Activated CD4-positive, alpha-beta T cell treated with anti-CD3 and anti-CD28 coated beads for 48 hours (primary cell): ENCODE measurements at regions not wholly inside any gene's neighbourhood (a gene's known extent, or its start where the extent isn't known, plus 50 kb on each side); places are given as distances from the start of the nearest gene placed in this dataset.
A peak's percentile ranks its signal among the peaks of the same experiment; 100 is the strongest.

ENCODE experiments used
- DNase-seq: peaks from one replicate; pipeline ENCODE4 v3.0.0-alpha.2; 2020

- DNase-seq = no peak
Observed at GRCh38 chr1:110816945-110817344, 56.0 kb upstream of the CD53 start.

- no peak for DNase-seq
Observed at GRCh38 chr1:110811529-110811928, 61.4 kb upstream of the CD53 start.

- no peak for DNase-seq
Observed at GRCh38 chr1:110800079-110800478, 72.9 kb upstream of the CD53 start.

GRCh38 chr1:110798691-110799256 lies 74.2 kb upstream of the CD53 start:
- no peak for DNase-seq

GRCh38 chr1:110788673-110789072 lies 84.3 kb upstream of the CD53 start:
- DNase-seq = no peak

GRCh38 chr1:110787328-110788071 lies 85.4 kb upstream of the CD53 start:
- DNase-seq = peak; percentile 21

GRCh38 chr1:110786802-110787327 lies 86.1 kb upstream of the CD53 start:
- DNase-seq = no peak

- DNase-seq = no peak
Observed at GRCh38 chr1:110785612-110786011, 87.3 kb upstream of the CD53 start.

GRCh38 chr1:110785055-110785454 lies 87.9 kb upstream of the CD53 start:
- DNase-seq = no peak

- DNase-seq = peak; percentile 57
Observed at GRCh38 chr1:110783292-110783918, 89.5 kb upstream of the CD53 start.

GRCh38 chr1:110781525-110781924 lies 91.4 kb upstream of the CD53 start:
- DNase-seq = no peak

GRCh38 chr1:110780600-110781484 lies 92.1 kb upstream of the CD53 start:
- DNase-seq = peak; percentile 83

GRCh38 chr1:110779636-110780035 lies 93.3 kb upstream of the CD53 start:
- DNase-seq = no peak

- no peak for DNase-seq
Observed at GRCh38 chr1:110778821-110779220, 94.1 kb upstream of the CD53 start.

GRCh38 chr1:110777228-110777627 lies 95.7 kb upstream of the CD53 start:
- DNase-seq = no peak

GRCh38 chr1:110774398-110774797 lies 98.5 kb upstream of the CD53 start:
- no peak for DNase-seq

- no peak for DNase-seq
Observed at GRCh38 chr1:110773813-110774212, 99.1 kb upstream of the KCNA3 start.

GRCh38 chr1:110771245-110772022 lies 96.7 kb upstream of the KCNA3 start:
- no peak for DNase-seq

GRCh38 chr1:110770832-110771231 lies 96.1 kb upstream of the KCNA3 start:
- DNase-seq = no peak

- no peak for DNase-seq
Observed at GRCh38 chr1:110768605-110769004, 93.9 kb upstream of the KCNA3 start.

- DNase-seq = no peak
Observed at GRCh38 chr1:110766336-110766647, 91.6 kb upstream of the KCNA3 start.

GRCh38 chr1:110765640-110766335 lies 91.0 kb upstream of the KCNA3 start:
- peak; percentile 57 for DNase-seq
